Muscle layer of colon (tissue), 2 donors: ENCODE measurements at regions not wholly inside any gene's neighbourhood (a gene's known extent, or its start where the extent isn't known, plus 50 kb on each side); places are given as distances from the start of the nearest gene placed in this dataset.
"Not testable (repeated sequence)": the region's sequence is repeated elsewhere in the genome, so short reads cannot be mapped to it uniquely, and the experiment has no call there.

Experiments
- H3K27ac ChIP-seq: one replicate; pipeline ENCODE4 v1.7.0; 2013; ENCODE audit warnings: low read depth, mild to moderate bottlenecking, low read length, moderate library complexity
- H3K27me3 ChIP-seq, 2 donors: one replicate each; pipeline ENCODE4 v1.7.0; 2013; ENCODE audit warnings: low read length in 2 of 2, mild to moderate bottlenecking in 2 of 2; ENCODE audit not compliant: insufficient read depth in 2 of 2, control insufficient read depth in 1 of 2
- H3K36me3 ChIP-seq: one replicate; pipeline ENCODE4 v1.7.0; 2013; ENCODE audit warnings: mild to moderate bottlenecking, low read length; ENCODE audit not compliant: insufficient read depth
- H3K4me1 ChIP-seq: one replicate; pipeline ENCODE4 v1.7.0; 2013; ENCODE audit warnings: mild to moderate bottlenecking, low read length; ENCODE audit not compliant: insufficient read depth
- H3K4me3 ChIP-seq, 2 donors: one replicate each; pipeline ENCODE4 v1.7.0; 2013; ENCODE audit warnings: low read length in 2 of 2, low read depth in 1 of 2, mild to moderate bottlenecking in 1 of 2, moderate library complexity in 1 of 2
- H3K9ac ChIP-seq: one replicate; pipeline ENCODE4 v1.7.0; 2013; ENCODE audit warnings: low read length
- H3K9me3 ChIP-seq: one replicate; pipeline ENCODE4 v1.7.0; 2013; ENCODE audit warnings: mild to moderate bottlenecking, low read length
- donor health status: abdominal sarcoma.
- donor health status: Adenocarcinoma of cecum.

DNA sequence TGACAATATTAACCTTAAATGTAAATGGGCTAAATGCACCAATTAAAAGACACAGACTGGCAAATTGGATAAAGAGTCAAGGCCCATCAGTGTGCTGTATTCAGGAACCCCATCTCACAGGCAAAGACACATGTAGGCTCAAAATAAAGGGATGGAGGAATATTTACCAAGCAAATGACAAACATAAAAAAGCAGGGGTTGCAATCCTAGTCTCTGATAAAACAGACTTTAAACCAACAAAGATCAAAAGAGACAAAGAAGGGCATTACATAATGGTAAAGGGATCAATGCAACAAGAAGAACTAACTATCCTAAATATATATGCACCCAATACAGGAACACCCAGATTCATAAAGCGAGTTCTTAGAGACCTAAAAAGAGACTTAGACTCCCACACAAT is 159.9 kb upstream of the ZNF648 start:
- H3K4me1 ChIP-seq, H3K27me3 ChIP-seq, H3K36me3 ChIP-seq, H3K9ac ChIP-seq, H3K9me3 ChIP-seq, H3K4me3 ChIP-seq, H3K27ac ChIP-seq: not testable (repeated sequence)

GRCh38 chr1:182217967-182218366 is 156.5 kb upstream of the ZNF648 start:
- H3K9ac ChIP-seq: no peak overlapping the region
- H3K9me3 ChIP-seq: no peaks in the 10 kb centered on the region
- H3K4me1 ChIP-seq: no peaks in the 10 kb centered on the region
- H3K4me3 ChIP-seq: no peak overlapping the region
- H3K27ac ChIP-seq: no peak overlapping the region
- no peaks in the 10 kb centered on the region for H3K36me3 ChIP-seq
- H3K27me3 ChIP-seq: no peaks in the 10 kb centered on the region

DNA sequence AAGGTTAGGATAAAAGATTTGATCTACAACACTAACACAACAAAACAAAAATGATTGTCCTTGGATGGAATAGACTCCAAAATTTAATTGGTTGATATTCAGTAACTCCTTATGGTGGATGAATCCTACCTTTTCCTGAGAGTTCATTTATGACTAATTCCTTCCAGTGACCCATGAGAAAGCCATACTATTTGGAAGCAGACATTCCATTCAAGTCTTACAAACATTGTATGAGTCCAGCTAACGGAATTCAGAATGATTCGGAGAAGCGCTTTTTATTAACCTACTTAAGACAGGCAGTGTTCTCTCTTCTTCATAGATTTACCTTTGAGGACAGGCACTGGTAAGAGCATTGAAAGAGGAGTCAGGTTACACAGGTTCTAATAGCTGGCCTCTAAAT is 155.6 kb upstream of the ZNF648 start:
- H3K9me3 ChIP-seq: no peaks in the 10 kb centered on the region
- H3K4me3 ChIP-seq: no peak overlapping the region
- H3K36me3 ChIP-seq: no peaks in the 10 kb centered on the region
- H3K27ac ChIP-seq: no peak overlapping the region
- no peaks in the 10 kb centered on the region for H3K4me1 ChIP-seq
- H3K27me3 ChIP-seq: no peaks in the 10 kb centered on the region
- no peak overlapping the region for H3K9ac ChIP-seq

DNA sequence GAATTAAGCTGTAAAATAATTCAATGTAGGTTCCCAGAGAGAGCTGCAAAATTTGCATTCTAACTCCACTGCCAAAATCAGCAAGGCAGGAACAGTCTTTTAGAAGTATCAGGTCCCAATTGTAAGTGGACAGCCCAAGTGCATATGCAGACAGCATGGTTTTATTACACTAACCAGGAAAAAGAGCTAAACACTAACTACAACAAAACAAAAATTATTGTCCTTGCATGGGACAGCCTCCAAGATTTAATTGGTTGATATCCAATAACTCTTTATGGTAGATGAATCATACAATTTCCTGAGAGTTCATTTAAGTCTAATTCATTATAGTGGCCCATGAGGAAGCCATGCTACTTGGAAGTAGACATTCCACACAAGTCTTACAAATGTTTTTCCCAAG is 154.3 kb upstream of the ZNF648 start:
- no peak overlapping the region for H3K27ac ChIP-seq
- H3K27me3 ChIP-seq: no peaks in the 10 kb centered on the region
- H3K4me3 ChIP-seq: no peak overlapping the region
- H3K9ac ChIP-seq: no peak overlapping the region
- H3K36me3 ChIP-seq: no peaks in the 10 kb centered on the region
- no peaks in the 10 kb centered on the region for H3K4me1 ChIP-seq
- no peaks in the 10 kb centered on the region for H3K9me3 ChIP-seq

DNA sequence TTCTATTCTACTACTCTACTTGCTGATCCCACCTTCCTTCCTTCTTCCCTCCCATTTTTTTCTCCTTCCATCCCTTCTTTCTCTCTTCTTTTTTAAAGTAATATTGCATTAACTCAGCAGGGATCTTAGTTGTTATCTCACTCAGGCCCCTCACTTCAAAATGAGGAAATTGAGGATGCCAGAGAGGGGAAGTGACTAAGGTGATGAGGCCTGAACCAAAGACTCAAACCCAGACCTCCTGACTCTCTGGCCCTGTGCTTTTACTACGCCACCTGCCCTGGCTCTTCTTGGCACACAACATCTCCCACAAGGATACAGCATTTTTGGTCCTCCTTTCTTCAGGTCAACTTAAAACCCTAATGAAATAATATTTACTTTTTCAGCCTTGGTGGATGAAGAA is 151.7 kb upstream of the ZNF648 start:
- Histone ChIP-seq H3K27ac (no peak overlapping the region), H3K4me3 (no peak overlapping the region), H3K27me3 (no peaks in the 10 kb centered on the region), H3K4me1 (no peaks in the 10 kb centered on the region), H3K9ac (no peak overlapping the region), H3K9me3 (no peaks in the 10 kb centered on the region), H3K36me3 (no peaks in the 10 kb centered on the region)

DNA sequence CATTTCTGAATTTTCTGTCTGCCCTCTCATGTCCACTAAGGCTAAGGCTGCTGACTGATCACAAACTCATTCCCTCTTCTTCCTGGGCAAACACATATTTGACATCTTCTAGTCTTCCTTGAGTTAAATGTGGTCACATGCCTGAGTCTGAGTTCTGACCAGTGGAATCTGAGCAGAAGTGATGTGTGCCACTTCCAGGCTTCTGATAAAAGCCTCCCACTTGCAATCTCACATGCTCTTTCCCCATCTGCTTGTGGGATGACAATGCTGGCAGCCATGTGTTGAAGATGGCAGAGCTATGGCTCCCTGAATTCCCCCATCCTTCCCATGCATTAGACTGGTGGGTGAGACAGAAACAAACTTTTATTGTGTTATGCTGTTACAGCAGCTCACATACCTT is 149.9 kb upstream of the ZNF648 start:
- no peaks in the 10 kb centered on the region for H3K36me3 ChIP-seq
- H3K9me3 ChIP-seq: no peaks in the 10 kb centered on the region
- H3K9ac ChIP-seq: no peak overlapping the region
- H3K27ac ChIP-seq: no peak overlapping the region
- no peak overlapping the region for H3K4me3 ChIP-seq
- H3K27me3 ChIP-seq: no peaks in the 10 kb centered on the region
- H3K4me1 ChIP-seq: peaks cover 3% of the 10 kb centered on the region

DNA sequence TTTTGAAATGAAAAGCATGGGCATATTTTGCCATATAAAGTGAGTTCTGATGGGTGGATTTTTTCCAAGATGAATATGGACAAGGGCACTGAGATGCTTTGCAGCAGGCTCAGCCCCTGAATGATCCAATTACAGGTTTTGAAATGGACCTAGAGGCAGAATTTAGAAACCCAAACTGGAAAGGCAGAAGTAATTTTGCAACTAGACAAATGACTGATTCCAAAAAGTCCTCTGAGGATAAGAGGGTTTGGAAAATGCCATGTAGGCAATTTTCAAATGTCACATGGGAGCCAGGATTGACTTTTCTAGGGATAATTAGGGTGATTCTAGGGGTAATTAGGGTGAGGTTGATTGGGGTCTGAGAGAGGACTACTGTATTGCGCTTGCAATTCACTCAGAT is 148.9 kb upstream of the ZNF648 start:
- Histone ChIP-seq H3K9me3 (no peaks in the 10 kb centered on the region), H3K9ac (no peak overlapping the region), H3K36me3 (no peaks in the 10 kb centered on the region), H3K27ac (no peak overlapping the region), H3K4me3 (no peak overlapping the region), H3K4me1 (peaks cover 3% of the 10 kb centered on the region), H3K27me3 (no peaks in the 10 kb centered on the region)

GRCh38 chr1:182207300-182207699 is 145.8 kb upstream of the ZNF648 start:
- no peak overlapping the region for H3K4me3 ChIP-seq
- H3K27ac ChIP-seq: no peak overlapping the region
- no peak overlapping the region for H3K9ac ChIP-seq
- no peaks in the 10 kb centered on the region for H3K36me3 ChIP-seq
- no peaks in the 10 kb centered on the region for H3K9me3 ChIP-seq
- no peaks in the 10 kb centered on the region for H3K27me3 ChIP-seq
- H3K4me1 ChIP-seq: peaks cover 3% of the 10 kb centered on the region

DNA sequence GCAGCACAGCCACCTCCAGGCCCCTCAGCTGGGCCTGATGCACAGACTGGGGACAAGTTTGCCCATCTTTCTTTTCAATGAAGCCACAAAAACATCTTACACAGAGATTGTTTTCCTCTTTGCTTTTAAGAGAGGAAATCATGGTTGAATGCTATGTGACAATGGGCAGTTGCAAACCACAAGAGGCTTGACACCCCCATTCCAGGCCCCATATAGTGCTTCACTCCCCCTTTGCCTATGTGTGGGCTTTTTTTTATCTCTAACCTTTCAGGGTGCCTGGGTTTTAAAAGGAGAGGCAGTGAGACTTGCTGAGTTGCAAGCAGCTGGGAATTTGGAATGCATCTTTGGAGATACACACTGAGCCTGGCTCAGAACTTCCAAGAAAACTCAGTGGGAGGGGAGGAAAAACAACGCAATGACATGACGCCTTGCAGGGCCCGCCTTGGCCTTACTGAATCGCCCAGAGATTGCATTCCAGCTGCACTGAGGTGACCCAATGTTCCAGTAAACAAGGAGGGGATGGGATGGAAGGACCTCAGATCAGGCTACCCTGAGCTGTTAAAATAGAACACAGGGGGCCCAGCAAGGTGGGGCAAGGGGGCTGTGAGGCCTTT is 145.2 kb upstream of the ZNF648 start:
- H3K36me3 ChIP-seq: no peaks in the 10 kb centered on the region
- H3K27ac ChIP-seq: no peak overlapping the region
- H3K27me3 ChIP-seq: no peaks in the 10 kb centered on the region
- H3K9ac ChIP-seq: no peak overlapping the region
- no peaks in the 10 kb centered on the region for H3K9me3 ChIP-seq
- H3K4me1 ChIP-seq: peaks cover 3% of the 10 kb centered on the region
- no peak overlapping the region for H3K4me3 ChIP-seq

GRCh38 chr1:182205351-182206022 is 144.0 kb upstream of the ZNF648 start:
- H3K9ac ChIP-seq: no peak overlapping the region
- no peak overlapping the region for H3K4me3 ChIP-seq
- no peak overlapping the region for H3K27ac ChIP-seq
- peaks cover 3% of the 10 kb centered on the region for H3K4me1 ChIP-seq
- no peaks in the 10 kb centered on the region for H3K9me3 ChIP-seq
- H3K36me3 ChIP-seq: no peaks in the 10 kb centered on the region
- H3K27me3 ChIP-seq: no peaks in the 10 kb centered on the region

GRCh38 chr1:182203191-182203875 is 141.8 kb upstream of the ZNF648 start:
- H3K27ac ChIP-seq: no peak overlapping the region
- H3K9ac ChIP-seq: no peak overlapping the region
- no peaks in the 10 kb centered on the region for H3K9me3 ChIP-seq
- no peaks in the 10 kb centered on the region for H3K36me3 ChIP-seq
- H3K27me3 ChIP-seq: no peaks in the 10 kb centered on the region
- no peak overlapping the region for H3K4me3 ChIP-seq
- H3K4me1 ChIP-seq: peaks cover 3% of the 10 kb centered on the region

- H3K36me3 ChIP-seq, H3K9ac ChIP-seq, H3K27me3 ChIP-seq, H3K9me3 ChIP-seq, H3K27ac ChIP-seq, H3K4me3 ChIP-seq, H3K4me1 ChIP-seq: not testable (repeated sequence)
These were observed 140.0 kb upstream of the ZNF648 start for GRCh38 chr1:182201490-182201889.
